ENCODE measurements at regions not wholly inside any gene's neighbourhood (a gene's known extent, or its start where the extent isn't known, plus 50 kb on each side); places are given as distances from the start of the nearest gene placed in this dataset.

DNA sequence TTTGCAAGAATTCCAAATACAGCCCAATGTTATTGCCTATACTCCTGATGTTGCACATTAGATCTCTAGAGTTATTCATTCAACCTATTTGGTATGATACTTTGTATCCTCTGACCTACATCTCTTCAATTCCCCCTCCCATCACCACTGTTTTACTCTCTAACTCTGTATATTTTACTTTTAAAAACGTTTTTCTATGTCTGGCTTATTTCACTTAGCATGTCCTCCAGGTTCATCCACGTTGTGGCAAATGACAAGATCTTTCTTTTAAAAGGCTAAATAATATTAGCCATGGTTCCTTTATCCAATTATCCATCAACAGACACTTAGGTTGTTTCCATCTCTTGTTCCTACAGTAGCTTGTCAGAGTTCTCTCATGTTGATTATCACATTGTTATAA is 207.1 kb upstream of the PTGFR start (continued):
- TF ChIP-seq, protein P1, sequence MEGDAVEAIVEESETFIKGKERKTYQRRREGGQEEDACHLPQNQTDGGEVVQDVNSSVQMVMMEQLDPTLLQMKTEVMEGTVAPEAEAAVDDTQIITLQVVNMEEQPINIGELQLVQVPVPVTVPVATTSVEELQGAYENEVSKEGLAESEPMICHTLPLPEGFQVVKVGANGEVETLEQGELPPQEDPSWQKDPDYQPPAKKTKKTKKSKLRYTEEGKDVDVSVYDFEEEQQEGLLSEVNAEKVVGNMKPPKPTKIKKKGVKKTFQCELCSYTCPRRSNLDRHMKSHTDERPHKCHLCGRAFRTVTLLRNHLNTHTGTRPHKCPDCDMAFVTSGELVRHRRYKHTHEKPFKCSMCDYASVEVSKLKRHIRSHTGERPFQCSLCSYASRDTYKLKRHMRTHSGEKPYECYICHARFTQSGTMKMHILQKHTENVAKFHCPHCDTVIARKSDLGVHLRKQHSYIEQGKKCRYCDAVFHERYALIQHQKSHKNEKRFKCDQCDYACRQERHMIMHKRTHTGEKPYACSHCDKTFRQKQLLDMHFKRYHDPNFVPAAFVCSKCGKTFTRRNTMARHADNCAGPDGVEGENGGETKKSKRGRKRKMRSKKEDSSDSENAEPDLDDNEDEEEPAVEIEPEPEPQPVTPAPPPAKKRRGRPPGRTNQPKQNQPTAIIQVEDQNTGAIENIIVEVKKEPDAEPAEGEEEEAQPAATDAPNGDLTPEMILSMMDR (IDR thresholded peaks at IDR 0.05 in 2 of 3, conservative IDR thresholded peaks at IDR 0.05 in 1 of 3; ENCODE audit: borderline replicate concordance in 1 of 3, insufficient read depth in 1 of 3, low read depth in 2 of 3, low read length in 2 of 3), result no peak

DNA sequence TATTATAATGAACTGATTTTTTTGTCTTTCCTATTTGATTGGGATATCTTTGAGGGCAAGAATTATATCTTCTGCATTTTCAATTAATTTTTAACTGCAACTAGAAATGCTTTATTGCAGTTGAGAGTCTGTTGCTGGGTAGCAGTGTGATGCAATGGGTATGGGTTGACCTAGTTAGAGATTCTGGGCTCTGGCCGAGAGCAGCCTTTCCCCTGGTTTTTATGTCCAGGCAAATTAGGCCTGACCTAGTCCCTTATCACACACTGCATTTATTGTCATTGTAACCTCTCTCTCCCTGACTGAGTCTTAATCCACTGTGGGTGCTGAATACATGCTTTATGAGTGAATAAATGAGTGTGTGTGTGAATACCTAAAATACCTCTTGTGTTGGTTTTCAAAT is 206.4 kb upstream of the PTGFR start:
- no peaks in the 10 kb centered on the region for H3K27me3 ChIP-seq (ENCODE audit: insufficient read depth, low read length)
- H3K9me3 ChIP-seq (ENCODE audit: control insufficient read depth in 1 of 2, insufficient read depth in 1 of 2, low read depth in 1 of 2, low read length in 2 of 2), result no peaks in the 10 kb centered on the region
- H3K4me3 ChIP-seq (replicated peaks in 1 of 2; ENCODE audit: low read depth in 1 of 2, low read length in 2 of 2), result no peak overlapping the region
- no peak overlapping the region for H3K27ac ChIP-seq (ENCODE audit: low read depth, low read length)
- ATAC-seq (no peak), DNase-seq (ENCODE audit: low read depth, low spot score) (no peak)
- ChIA-PET POLR2A (no interaction called here), CTCF (no interaction called here), RAD21 (ENCODE audit: low non-redundant PET in 1 of 2, low total read pairs in 2 of 2, uncharacterized antibody in 2 of 2, unreplicated experiment in 2 of 2) (no interaction called here)
- H3K9me2 ChIP-seq (ENCODE audit: insufficient read depth), result no peaks in the 10 kb centered on the region
- no peaks in the 10 kb centered on the region for H3K79me2 ChIP-seq (ENCODE audit: insufficient read depth, low read length)
- H4K20me1 ChIP-seq (ENCODE audit: insufficient read depth), result no peaks in the 10 kb centered on the region
- no TSS peak for BruUV-seq (replicated peaks)
- H3K4me1 ChIP-seq (ENCODE audit: control insufficient read depth in 1 of 2, insufficient read depth in 2 of 2, low read length in 2 of 2), result no peaks in the 10 kb centered on the region
- H3K36me3 ChIP-seq (ENCODE audit: control insufficient read depth in 1 of 2, insufficient read depth in 2 of 2, low read length in 2 of 2), result no peaks in the 10 kb centered on the region
- no peak overlapping the region for H3K4me2 ChIP-seq (ENCODE audit: low read length)
- no peak overlapping the region for H3K9ac ChIP-seq (ENCODE audit: low read length)
- TF ChIP-seq EZH2phosphoT487 (IDR thresholded peaks at IDR 0.05; ENCODE audit: borderline replicate concordance), result no peak
- TF ChIP-seq POLR2AphosphoS5 (IDR thresholded peaks at IDR 0.05; ENCODE audit: low read depth, low read length), result no peak
- TF ChIP-seq ZFX (IDR thresholded peaks at IDR 0.05), result no peak
- TF ChIP-seq EGR1 (IDR thresholded peaks at IDR 0.05; ENCODE audit: low read depth), result no peak
- TF ChIP-seq, protein P2, sequence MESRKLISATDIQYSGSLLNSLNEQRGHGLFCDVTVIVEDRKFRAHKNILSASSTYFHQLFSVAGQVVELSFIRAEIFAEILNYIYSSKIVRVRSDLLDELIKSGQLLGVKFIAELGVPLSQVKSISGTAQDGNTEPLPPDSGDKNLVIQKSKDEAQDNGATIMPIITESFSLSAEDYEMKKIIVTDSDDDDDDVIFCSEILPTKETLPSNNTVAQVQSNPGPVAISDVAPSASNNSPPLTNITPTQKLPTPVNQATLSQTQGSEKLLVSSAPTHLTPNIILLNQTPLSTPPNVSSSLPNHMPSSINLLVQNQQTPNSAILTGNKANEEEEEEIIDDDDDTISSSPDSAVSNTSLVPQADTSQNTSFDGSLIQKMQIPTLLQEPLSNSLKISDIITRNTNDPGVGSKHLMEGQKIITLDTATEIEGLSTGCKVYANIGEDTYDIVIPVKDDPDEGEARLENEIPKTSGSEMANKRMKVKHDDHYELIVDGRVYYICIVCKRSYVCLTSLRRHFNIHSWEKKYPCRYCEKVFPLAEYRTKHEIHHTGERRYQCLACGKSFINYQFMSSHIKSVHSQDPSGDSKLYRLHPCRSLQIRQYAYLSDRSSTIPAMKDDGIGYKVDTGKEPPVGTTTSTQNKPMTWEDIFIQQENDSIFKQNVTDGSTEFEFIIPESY (IDR thresholded peaks at IDR 0.05; ENCODE audit: extremely low read depth, insufficient replicate concordance, low read length), result no peak
- no peak for TF ChIP-seq ZNF274 (IDR thresholded peaks at IDR 0.05; ENCODE audit: low read depth, low read length)
- TF ChIP-seq ELF1 (IDR thresholded peaks at IDR 0.05; ENCODE audit: borderline replicate concordance, low read depth), result no peak
- TF ChIP-seq JUND (IDR thresholded peaks at IDR 0.05), result no peak
- no peak for TF ChIP-seq CEBPB (IDR thresholded peaks at IDR 0.05; ENCODE audit: low read depth)
- no peak for TF ChIP-seq TCF7L2 (IDR thresholded peaks at IDR 0.05; ENCODE audit: borderline replicate concordance, extremely low read depth, insufficient read depth, insufficient read length)
- no peak for TF ChIP-seq RAD21 (IDR thresholded peaks at IDR 0.05; ENCODE audit: low read depth)
- TF ChIP-seq, protein P3, sequence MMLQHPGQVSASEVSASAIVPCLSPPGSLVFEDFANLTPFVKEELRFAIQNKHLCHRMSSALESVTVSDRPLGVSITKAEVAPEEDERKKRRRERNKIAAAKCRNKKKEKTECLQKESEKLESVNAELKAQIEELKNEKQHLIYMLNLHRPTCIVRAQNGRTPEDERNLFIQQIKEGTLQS (IDR thresholded peaks at IDR 0.05), result no peak
- TF ChIP-seq SIN3A (IDR thresholded peaks at IDR 0.05; ENCODE audit: low read depth), result no peak
- TF ChIP-seq, protein P1 (IDR thresholded peaks at IDR 0.05 in 2 of 3, conservative IDR thresholded peaks at IDR 0.05 in 1 of 3; ENCODE audit: borderline replicate concordance in 1 of 3, insufficient read depth in 1 of 3, low read depth in 2 of 3, low read length in 2 of 3), result no peak
- TF ChIP-seq, protein P4, sequence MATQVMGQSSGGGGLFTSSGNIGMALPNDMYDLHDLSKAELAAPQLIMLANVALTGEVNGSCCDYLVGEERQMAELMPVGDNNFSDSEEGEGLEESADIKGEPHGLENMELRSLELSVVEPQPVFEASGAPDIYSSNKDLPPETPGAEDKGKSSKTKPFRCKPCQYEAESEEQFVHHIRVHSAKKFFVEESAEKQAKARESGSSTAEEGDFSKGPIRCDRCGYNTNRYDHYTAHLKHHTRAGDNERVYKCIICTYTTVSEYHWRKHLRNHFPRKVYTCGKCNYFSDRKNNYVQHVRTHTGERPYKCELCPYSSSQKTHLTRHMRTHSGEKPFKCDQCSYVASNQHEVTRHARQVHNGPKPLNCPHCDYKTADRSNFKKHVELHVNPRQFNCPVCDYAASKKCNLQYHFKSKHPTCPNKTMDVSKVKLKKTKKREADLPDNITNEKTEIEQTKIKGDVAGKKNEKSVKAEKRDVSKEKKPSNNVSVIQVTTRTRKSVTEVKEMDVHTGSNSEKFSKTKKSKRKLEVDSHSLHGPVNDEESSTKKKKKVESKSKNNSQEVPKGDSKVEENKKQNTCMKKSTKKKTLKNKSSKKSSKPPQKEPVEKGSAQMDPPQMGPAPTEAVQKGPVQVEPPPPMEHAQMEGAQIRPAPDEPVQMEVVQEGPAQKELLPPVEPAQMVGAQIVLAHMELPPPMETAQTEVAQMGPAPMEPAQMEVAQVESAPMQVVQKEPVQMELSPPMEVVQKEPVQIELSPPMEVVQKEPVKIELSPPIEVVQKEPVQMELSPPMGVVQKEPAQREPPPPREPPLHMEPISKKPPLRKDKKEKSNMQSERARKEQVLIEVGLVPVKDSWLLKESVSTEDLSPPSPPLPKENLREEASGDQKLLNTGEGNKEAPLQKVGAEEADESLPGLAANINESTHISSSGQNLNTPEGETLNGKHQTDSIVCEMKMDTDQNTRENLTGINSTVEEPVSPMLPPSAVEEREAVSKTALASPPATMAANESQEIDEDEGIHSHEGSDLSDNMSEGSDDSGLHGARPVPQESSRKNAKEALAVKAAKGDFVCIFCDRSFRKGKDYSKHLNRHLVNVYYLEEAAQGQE (IDR thresholded peaks at IDR 0.05; ENCODE audit: low read depth), result no peak
- no peak for TF ChIP-seq SP1 (IDR thresholded peaks at IDR 0.05; ENCODE audit: low read depth)
- H2AFZ ChIP-seq (ENCODE audit: low read depth, low read length, poor library complexity, severe bottlenecking), result no peak overlapping the region
- intact Hi-C loops (cut with micrococcal nuclease), result no loop called here

Data from HCT116 (cell line).